Esophagus squamous epithelium (tissue), 4 donors: ENCODE measurements at regions not wholly inside any gene's neighbourhood (a gene's known extent, or its start where the extent isn't known, plus 50 kb on each side); places are given as distances from the start of the nearest gene placed in this dataset.

Experiments used
- CTCF ChIP-seq, 6 experiments: fragments of 450-650 bp in 4 of 6; fragments of 200-600 bp in 2 of 6; sonication (generic) in 2 of 6; IDR thresholded peaks; one replicate each; pipeline ENCODE4 v1.5.1; 2016 to 2019; ENCODE audit warnings: antibody characterized with exemption in 6 of 6, mild to moderate bottlenecking in 4 of 6, moderate library complexity in 4 of 6
- POLR2A ChIP-seq, 4 donors: fragments of 450-650 bp; IDR thresholded peaks; one replicate each; pipeline ENCODE4 v1.6.1; 2017; ENCODE audit warnings: antibody characterized with exemption in 4 of 4, mild to moderate bottlenecking in 4 of 4, moderate library complexity in 3 of 4

GRCh38 chrX:98191003-98191402 is 1307.3 kb downstream of the RPA4 start:
- no peak for TF ChIP-seq CTCF (IDR thresholded peaks at IDR 0.05)
- no peak for TF ChIP-seq POLR2A (IDR thresholded peaks at IDR 0.05)
